Body of pancreas (tissue), 4 donors: ENCODE measurements at regions not wholly inside any gene's neighbourhood (a gene's known extent, or its start where the extent isn't known, plus 50 kb on each side); places are given as distances from the start of the nearest gene placed in this dataset.
"Not testable (repeated sequence)": the region's sequence is repeated elsewhere in the genome, so short reads cannot be mapped to it uniquely, and the experiment has no call there.

Experiments used
- ATAC-seq: fragments of 150-250 bp; one replicate; pipeline ENCODE4 v1.9.1; 2016
- DNase-seq, 4 donors: peaks; one replicate each; pipeline ENCODE4 v3.0.0-alpha.2; 2019
- H3K27ac ChIP-seq, 4 donors: fragments of 200-600 bp; sonication (generic); 1 replicate in 3 of 4; 2 replicates in 1 of 4; pipeline versions ENCODE4 v1.5.1 to v1.6.1; 2016 to 2019; ENCODE audit warnings: mild to moderate bottlenecking in 1 of 4, mixed read lengths in 1 of 4, moderate library complexity in 1 of 4
- H3K27me3 ChIP-seq, 2 donors: fragments of 200-600 bp; sonication (generic); one replicate each; pipeline ENCODE4 v1.6.0; 2016; ENCODE audit warnings: mild to moderate bottlenecking in 1 of 2
- H3K36me3 ChIP-seq, 2 donors: fragments of 200-600 bp; sonication (generic); replicated peaks in 1 of 2; 2 replicates each; pipeline ENCODE4 v1.5.1; 2016; ENCODE audit warnings: low read depth in 2 of 2; ENCODE audit not compliant: insufficient read depth in 1 of 2
- H3K4me1 ChIP-seq: fragments of 200-600 bp; sonication (generic); one replicate; pipeline ENCODE4 v1.6.0; 2016
- H3K4me3 ChIP-seq, 2 donors: fragments of 200-600 bp; sonication (generic); 1 replicate in 1 of 2; 2 replicates in 1 of 2; pipeline ENCODE4 v1.5.1; 2016 to 2019
- H3K9me3 ChIP-seq, 3 donors: fragments of 200-600 bp; sonication (generic); 1 replicate in 2 of 3; 2 replicates in 1 of 3; pipeline ENCODE4 v1.5.1; 2016
- POLR2A ChIP-seq, 3 donors: fragments of 450-650 bp; IDR thresholded peaks; one replicate each; pipeline ENCODE4 v1.6.1; 2016; ENCODE audit warnings: antibody characterized with exemption in 3 of 3, mild to moderate bottlenecking in 2 of 3
- WGBS, 2 donors: methylation state at CpG; one replicate each; pipeline ENCODE4 v1.1.5; 2017; 5-methylcytosine and 5-hydroxymethylcytosine counted together
- intact Hi-C: fragments of 100-400 bp; cut with DNase I; formaldehyde crosslinking; loops from one replicate; pipeline ENCODE4 v1.15.1; 2023
- TF ChIP-seq, protein P1 (sequence below), 7 experiments: fragments of 450-650 bp in 4 of 7; fragments of 200-600 bp in 3 of 7; sonication (generic) in 3 of 7; IDR thresholded peaks; one replicate each; pipeline ENCODE4 v1.5.1; 2016 to 2019; ENCODE audit warnings: antibody characterized with exemption in 7 of 7

- DNase-seq, result no peak
- WGBS, 2 donors, result 49 to 62% methylated on average over 7 of the region's 7 CpGs
- H3K4me3 ChIP-seq, result no peak overlapping the region
Measured at GRCh38 chr7:4470246-4470645, 211.8 kb upstream of the FOXK1 start.

DNA sequence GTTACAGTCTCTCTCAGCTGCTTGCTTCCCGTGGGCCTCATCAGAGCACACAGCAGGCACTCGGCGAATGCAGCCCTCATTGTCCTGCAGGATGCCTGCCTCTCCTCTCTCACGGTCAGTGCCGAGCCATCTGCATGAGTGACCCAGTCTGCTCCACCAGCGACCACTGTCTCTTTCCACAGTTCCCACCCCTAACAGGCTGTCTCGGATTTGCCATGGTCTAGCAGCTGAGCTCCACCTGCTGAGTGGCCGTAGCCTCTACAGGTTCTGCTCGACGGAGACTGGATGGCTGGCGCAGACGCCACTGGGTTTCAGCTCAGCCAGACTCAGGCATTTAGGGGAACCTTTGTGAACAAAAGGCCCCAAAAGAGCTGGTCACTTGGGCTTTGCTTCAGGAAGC, 209.4 kb upstream of the FOXK1 start:
- H3K4me3 ChIP-seq, result no peak overlapping the region
- H3K36me3 ChIP-seq, result no peaks in the 10 kb centered on the region
- ATAC-seq (no peak), DNase-seq (no peak)
- no peak overlapping the region for H3K27ac ChIP-seq
- H3K9me3 ChIP-seq, result no peaks in the 10 kb centered on the region
- 21 to 45% methylated on average over 6 to 12 of the region's 12 CpGs for WGBS, 2 donors
- intact Hi-C loops, result no loop called here
- no peaks in the 10 kb centered on the region for H3K27me3 ChIP-seq
- H3K4me1 ChIP-seq, result no peaks in the 10 kb centered on the region
- TF ChIP-seq, protein P1, sequence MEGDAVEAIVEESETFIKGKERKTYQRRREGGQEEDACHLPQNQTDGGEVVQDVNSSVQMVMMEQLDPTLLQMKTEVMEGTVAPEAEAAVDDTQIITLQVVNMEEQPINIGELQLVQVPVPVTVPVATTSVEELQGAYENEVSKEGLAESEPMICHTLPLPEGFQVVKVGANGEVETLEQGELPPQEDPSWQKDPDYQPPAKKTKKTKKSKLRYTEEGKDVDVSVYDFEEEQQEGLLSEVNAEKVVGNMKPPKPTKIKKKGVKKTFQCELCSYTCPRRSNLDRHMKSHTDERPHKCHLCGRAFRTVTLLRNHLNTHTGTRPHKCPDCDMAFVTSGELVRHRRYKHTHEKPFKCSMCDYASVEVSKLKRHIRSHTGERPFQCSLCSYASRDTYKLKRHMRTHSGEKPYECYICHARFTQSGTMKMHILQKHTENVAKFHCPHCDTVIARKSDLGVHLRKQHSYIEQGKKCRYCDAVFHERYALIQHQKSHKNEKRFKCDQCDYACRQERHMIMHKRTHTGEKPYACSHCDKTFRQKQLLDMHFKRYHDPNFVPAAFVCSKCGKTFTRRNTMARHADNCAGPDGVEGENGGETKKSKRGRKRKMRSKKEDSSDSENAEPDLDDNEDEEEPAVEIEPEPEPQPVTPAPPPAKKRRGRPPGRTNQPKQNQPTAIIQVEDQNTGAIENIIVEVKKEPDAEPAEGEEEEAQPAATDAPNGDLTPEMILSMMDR (IDR thresholded peaks at IDR 0.05), result no peak
- no peak for TF ChIP-seq POLR2A (IDR thresholded peaks at IDR 0.05)

More at GRCh38 chr7:4470246-4470645, 211.8 kb upstream of the FOXK1 start:
- intact Hi-C loops, result no loop called here
- TF ChIP-seq, protein P1 (IDR thresholded peaks at IDR 0.05), result no peak
- TF ChIP-seq POLR2A (IDR thresholded peaks at IDR 0.05), result no peak
- Histone ChIP-seq H3K36me3 (no peaks in the 10 kb centered on the region), H3K4me1 (no peaks in the 10 kb centered on the region), H3K9me3 (no peaks in the 10 kb centered on the region), H3K27me3 (no peaks in the 10 kb centered on the region), H3K27ac (no peak overlapping the region)
- no peak for ATAC-seq

DNA sequence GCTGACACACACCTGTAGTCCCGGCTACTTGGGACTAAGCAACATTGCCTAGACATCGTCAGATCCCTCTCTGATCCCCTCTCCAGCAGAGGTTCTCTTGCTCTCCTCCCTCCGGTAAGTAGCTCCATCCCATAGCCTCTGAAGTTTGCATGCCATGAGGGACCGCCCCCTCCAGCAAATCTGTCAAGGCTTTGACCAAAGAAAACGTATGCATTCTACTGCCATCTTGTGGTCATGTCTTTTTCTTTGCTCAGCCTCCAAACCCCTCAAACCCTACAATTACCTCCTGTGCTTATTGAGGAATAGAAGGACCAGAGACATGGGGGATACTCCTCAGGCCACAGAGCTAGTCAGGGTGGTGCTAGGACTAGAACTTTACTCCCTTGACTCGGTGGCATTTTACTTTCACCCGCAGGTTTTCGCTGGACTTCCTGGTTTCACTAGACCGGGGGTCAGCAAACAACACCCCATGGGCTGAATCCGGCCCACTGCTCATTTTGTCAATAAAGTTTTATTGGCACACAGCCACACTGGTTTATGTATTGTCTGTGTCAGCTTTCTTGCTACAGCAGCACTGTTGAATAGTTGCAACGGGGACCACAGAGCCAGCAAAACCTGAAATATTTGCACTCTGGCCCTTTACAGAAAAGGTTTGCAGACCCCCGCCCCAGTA, 202.6 kb upstream of the FOXK1 start:
- no peaks in the 10 kb centered on the region for H3K27me3 ChIP-seq
- no peak overlapping the region for H3K4me3 ChIP-seq
- H3K4me1 ChIP-seq, result no peaks in the 10 kb centered on the region
- no peak for TF ChIP-seq POLR2A (IDR thresholded peaks at IDR 0.05)
- TF ChIP-seq, protein P1 (IDR thresholded peaks at IDR 0.05), result peak; percentile 18 to 54 (median 42)
- no peak overlapping the region for H3K27ac ChIP-seq
- DNase-seq, result peak; percentile 17 to 43 (median 26)
- peaks cover 0 to 9% (median 0%) of the 10 kb centered on the region in 3 donors for H3K9me3 ChIP-seq
- ATAC-seq, result no peak
- intact Hi-C loops, result no loop called here
- no peaks in the 10 kb centered on the region for H3K36me3 ChIP-seq
- 51 to 55% methylated on average over 12 of the region's 12 CpGs for WGBS, 2 donors

GRCh38 chr7:4480131-4480530, 202.0 kb upstream of the FOXK1 start:
- DNase-seq, ATAC-seq, H3K27ac ChIP-seq, H3K27me3 ChIP-seq, H3K4me1 ChIP-seq, intact Hi-C loops, H3K4me3 ChIP-seq, H3K9me3 ChIP-seq, H3K36me3 ChIP-seq: not testable (repeated sequence)
- WGBS, 2 donors, result 79 to 92% methylated on average over 11 of the region's 11 CpGs

- TF ChIP-seq, protein P1 (IDR thresholded peaks at IDR 0.05), result no peak
- no peak for TF ChIP-seq POLR2A (IDR thresholded peaks at IDR 0.05)
- DNase-seq, result no peak
- H3K27ac ChIP-seq, result no peak overlapping the region
- H3K4me3 ChIP-seq, result no peak overlapping the region
- ATAC-seq, result no peak
- no peaks in the 10 kb centered on the region for H3K36me3 ChIP-seq
- no peaks in the 10 kb centered on the region for H3K4me1 ChIP-seq
- intact Hi-C loops, result no loop called here
- H3K9me3 ChIP-seq, result peaks cover 0 to 9% (median 0%) of the 10 kb centered on the region in 3 donors
- no peaks in the 10 kb centered on the region for H3K27me3 ChIP-seq
- 84 to 93% methylated on average over 1 of the region's 1 CpG for WGBS, 2 donors
Measured at GRCh38 chr7:4483851-4484250, 198.2 kb upstream of the FOXK1 start.
